Neural cell (in vitro differentiated cells): ENCODE measurements at regions not wholly inside any gene's neighbourhood (a gene's known extent, or its start where the extent isn't known, plus 50 kb on each side); places are given as distances from the start of the nearest gene placed in this dataset.

Source experiments
- H2AFZ ChIP-seq: fragments of 200-600, 300-800 bp; sonication (generic), shearing (Covaris generic); 2 replicates; pipeline ENCODE4 v1.6.0; 2014; ENCODE audit warnings: low read depth, mild to moderate bottlenecking, antibody characterized with exemption, low read length, moderate library complexity
- H3F3A ChIP-seq: fragments of 200-600 bp; shearing (Covaris generic); 2 replicates; pipeline ENCODE4 v1.6.1; 2016; ENCODE audit warnings: mild to moderate bottlenecking, moderate library complexity, mixed read lengths, antibody characterized with exemption, low read length; ENCODE audit not compliant: insufficient read depth, poor library complexity, severe bottlenecking
- H3K27ac ChIP-seq: fragments of 200-600, 300-800 bp; sonication (generic), shearing (Covaris generic); 2 replicates; pipeline ENCODE4 v1.5.1; 2014; ENCODE audit warnings: mild to moderate bottlenecking, low read length, moderate library complexity
- H3K27me3 ChIP-seq: fragments of 300-800, 200-600 bp; sonication (generic), shearing (Covaris generic); 2 replicates; pipeline ENCODE4 v1.6.0; 2014; ENCODE audit warnings: mild to moderate bottlenecking, low read depth, low read length, moderate library complexity; ENCODE audit not compliant: insufficient read depth
- H3K36me3 ChIP-seq: fragments of 300-800, 200-600 bp; sonication (generic), shearing (Covaris generic); 2 replicates; pipeline ENCODE4 v1.5.1; 2014; ENCODE audit warnings: mild to moderate bottlenecking, antibody characterized with exemption, low read length, moderate library complexity; ENCODE audit not compliant: insufficient read depth
- H3K4me2 ChIP-seq: fragments of 300-800, 200-600 bp; sonication (generic), shearing (Covaris generic); 2 replicates; pipeline ENCODE4 v1.6.0; 2014; ENCODE audit warnings: mild to moderate bottlenecking, low read length
- H3K4me3 ChIP-seq: fragments of 300-800, 200-600 bp; sonication (generic), shearing (Covaris generic); 2 replicates; pipeline ENCODE4 v1.5.1; 2014; ENCODE audit warnings: mild to moderate bottlenecking, low read length, moderate library complexity
- H3K79me2 ChIP-seq: fragments of 200-600 bp; shearing (Covaris generic); replicated peaks from 2 replicates; pipeline ENCODE4 v1.6.0; 2014; ENCODE audit warnings: mild to moderate bottlenecking, low read length, moderate library complexity; ENCODE audit not compliant: insufficient read depth
- H3K9ac ChIP-seq: fragments of 300-800, 200-600 bp; sonication (generic), shearing (Covaris generic); 2 replicates; pipeline ENCODE4 v1.6.1; 2016; ENCODE audit warnings: mild to moderate bottlenecking, low read length, mixed read lengths
- H3K9me2 ChIP-seq: fragments of 200-600 bp; shearing (Covaris generic); 2 replicates; pipeline ENCODE4 v1.6.1; 2016; ENCODE audit warnings: mild to moderate bottlenecking, low read length, mixed read lengths; ENCODE audit not compliant: insufficient read depth
- H3K9me3 ChIP-seq: fragments of 200-600, 300-800 bp; sonication (generic), shearing (Covaris generic); 2 replicates; pipeline ENCODE4 v1.6.1; 2016; ENCODE audit warnings: mild to moderate bottlenecking, mixed run types, low read length, moderate library complexity, mixed read lengths
- H4K20me1 ChIP-seq: fragments of 200-600 bp; shearing (Covaris generic); 2 replicates; pipeline ENCODE4 v1.6.1; 2016; ENCODE audit warnings: mild to moderate bottlenecking, mixed run types; ENCODE audit not compliant: insufficient read depth
- EP300 ChIP-seq: fragments of 450-650 bp; conservative IDR thresholded peaks from 2 replicates; pipeline ENCODE4 v1.6.1; 2014; ENCODE audit warnings: antibody characterized with exemption, mild to moderate bottlenecking, moderate library complexity; ENCODE audit not compliant: poor library complexity, severe bottlenecking
- EZH2 ChIP-seq: fragments of 200-600, 300-800 bp; shearing (Covaris generic), sonication (generic); IDR thresholded peaks from 2 replicates; pipeline ENCODE4 v1.6.1; 2014; ENCODE audit warnings: antibody characterized with exemption, low read length, borderline replicate concordance, mild to moderate bottlenecking; ENCODE audit not compliant: insufficient read depth, poor library complexity, severe bottlenecking
- MXI1 ChIP-seq: fragments of 450-650 bp; conservative IDR thresholded peaks from 2 replicates; pipeline ENCODE4 v1.6.1; 2014; ENCODE audit warnings: antibody characterized with exemption, mild to moderate bottlenecking; ENCODE audit not compliant: poor library complexity, severe bottlenecking
- POLR2AphosphoS5 ChIP-seq: IDR thresholded peaks from 2 replicates; pipeline ENCODE4 v1.6.1; 2012
- RAD21 ChIP-seq: fragments of 450-650 bp; conservative IDR thresholded peaks from 2 replicates; pipeline ENCODE4 v1.6.1; 2014; ENCODE audit warnings: antibody characterized with exemption, mild to moderate bottlenecking, moderate library complexity
- SMC3 ChIP-seq: fragments of 450-650 bp; conservative IDR thresholded peaks from 2 replicates; pipeline ENCODE4 v1.6.1; 2014; ENCODE audit warnings: antibody characterized with exemption, mild to moderate bottlenecking, moderate library complexity; ENCODE audit not compliant: poor library complexity
- TAF1 ChIP-seq: IDR thresholded peaks from 2 replicates; pipeline ENCODE4 v1.6.1; 2012; ENCODE audit warnings: low read depth
- TF ChIP-seq, protein P1 (sequence below): IDR thresholded peaks from 2 replicates; pipeline ENCODE4 v1.6.1; 2012; ENCODE audit warnings: borderline replicate concordance
- TF ChIP-seq, protein P2 (sequence below): fragments of 450-650 bp; IDR thresholded peaks from 2 replicates; pipeline ENCODE4 v1.5.1; 2014; ENCODE audit warnings: antibody characterized with exemption, mild to moderate bottlenecking, moderate library complexity; ENCODE audit not compliant: poor library complexity, severe bottlenecking

DNA sequence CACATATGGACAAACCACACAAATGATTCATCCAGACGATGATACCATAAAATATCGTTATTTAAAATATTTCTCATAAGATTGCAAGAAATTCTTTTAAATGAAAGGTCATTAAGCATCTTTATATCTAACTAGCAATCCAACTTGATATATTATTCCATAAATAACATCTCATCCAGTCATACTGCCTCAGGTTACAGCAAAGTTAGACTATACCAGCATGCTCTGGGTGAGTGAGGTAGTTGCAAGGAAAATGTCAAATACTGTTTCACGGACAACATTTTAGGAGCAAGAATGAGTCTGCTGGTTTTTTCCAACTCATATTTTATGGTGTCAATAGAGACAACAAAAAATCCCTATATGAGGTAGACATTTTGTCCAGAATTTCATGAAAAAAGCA, 200.9 kb upstream of the TRPM3 start:
- Histone ChIP-seq H3K36me3 (no peaks in the 10 kb centered on the region), H3K4me3 (no peak overlapping the region), H3F3A (no peaks in the 10 kb centered on the region), H4K20me1 (no peaks in the 10 kb centered on the region), H3K27me3 (no peaks in the 10 kb centered on the region), H3K9ac (no peak overlapping the region), H3K9me2 (no peaks in the 10 kb centered on the region), H3K9me3 (no peaks in the 10 kb centered on the region), H3K79me2 (no peaks in the 10 kb centered on the region), H3K4me2 (no peak overlapping the region), H3K27ac (no peak overlapping the region), H2AFZ (no peak overlapping the region)
- TF ChIP-seq TAF1 (no peak), SMC3 (no peak), MXI1 (no peak)

DNA sequence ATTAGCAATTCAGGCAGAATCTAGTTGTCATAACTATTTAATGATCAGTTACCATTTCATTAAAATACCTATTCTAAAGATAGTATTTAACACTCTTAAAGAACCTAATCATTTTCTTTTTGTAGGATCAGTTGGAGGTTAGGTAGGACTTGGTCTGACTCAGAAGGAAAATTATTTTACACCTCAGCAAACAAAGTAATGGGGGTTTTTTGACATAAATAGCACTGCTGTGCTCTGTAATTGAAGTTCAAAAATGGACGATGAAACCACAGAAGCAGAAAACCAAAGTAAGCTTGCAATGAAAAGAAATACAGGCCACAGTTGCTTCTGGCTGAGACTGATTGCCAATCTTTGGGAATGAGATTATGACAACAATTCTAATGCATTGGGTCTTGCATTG, 187.0 kb upstream of the TRPM3 start:
- Histone ChIP-seq H3K4me2 (peak overlapping the region; percentile 21), H3F3A (no peaks in the 10 kb centered on the region), H4K20me1 (no peaks in the 10 kb centered on the region), H3K27me3 (no peaks in the 10 kb centered on the region), H3K36me3 (no peaks in the 10 kb centered on the region), H3K9ac (no peak overlapping the region), H3K27ac (peak overlapping the region; percentile 3), H3K79me2 (no peaks in the 10 kb centered on the region), H3K9me3 (no peaks in the 10 kb centered on the region), H3K4me3 (peak overlapping the region; percentile 5), H2AFZ (no peak overlapping the region), H3K9me2 (no peaks in the 10 kb centered on the region)
- no peak for TF ChIP-seq MXI1
- TF ChIP-seq, protein P1, sequence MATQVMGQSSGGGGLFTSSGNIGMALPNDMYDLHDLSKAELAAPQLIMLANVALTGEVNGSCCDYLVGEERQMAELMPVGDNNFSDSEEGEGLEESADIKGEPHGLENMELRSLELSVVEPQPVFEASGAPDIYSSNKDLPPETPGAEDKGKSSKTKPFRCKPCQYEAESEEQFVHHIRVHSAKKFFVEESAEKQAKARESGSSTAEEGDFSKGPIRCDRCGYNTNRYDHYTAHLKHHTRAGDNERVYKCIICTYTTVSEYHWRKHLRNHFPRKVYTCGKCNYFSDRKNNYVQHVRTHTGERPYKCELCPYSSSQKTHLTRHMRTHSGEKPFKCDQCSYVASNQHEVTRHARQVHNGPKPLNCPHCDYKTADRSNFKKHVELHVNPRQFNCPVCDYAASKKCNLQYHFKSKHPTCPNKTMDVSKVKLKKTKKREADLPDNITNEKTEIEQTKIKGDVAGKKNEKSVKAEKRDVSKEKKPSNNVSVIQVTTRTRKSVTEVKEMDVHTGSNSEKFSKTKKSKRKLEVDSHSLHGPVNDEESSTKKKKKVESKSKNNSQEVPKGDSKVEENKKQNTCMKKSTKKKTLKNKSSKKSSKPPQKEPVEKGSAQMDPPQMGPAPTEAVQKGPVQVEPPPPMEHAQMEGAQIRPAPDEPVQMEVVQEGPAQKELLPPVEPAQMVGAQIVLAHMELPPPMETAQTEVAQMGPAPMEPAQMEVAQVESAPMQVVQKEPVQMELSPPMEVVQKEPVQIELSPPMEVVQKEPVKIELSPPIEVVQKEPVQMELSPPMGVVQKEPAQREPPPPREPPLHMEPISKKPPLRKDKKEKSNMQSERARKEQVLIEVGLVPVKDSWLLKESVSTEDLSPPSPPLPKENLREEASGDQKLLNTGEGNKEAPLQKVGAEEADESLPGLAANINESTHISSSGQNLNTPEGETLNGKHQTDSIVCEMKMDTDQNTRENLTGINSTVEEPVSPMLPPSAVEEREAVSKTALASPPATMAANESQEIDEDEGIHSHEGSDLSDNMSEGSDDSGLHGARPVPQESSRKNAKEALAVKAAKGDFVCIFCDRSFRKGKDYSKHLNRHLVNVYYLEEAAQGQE = no peak
- TF ChIP-seq, protein P2, sequence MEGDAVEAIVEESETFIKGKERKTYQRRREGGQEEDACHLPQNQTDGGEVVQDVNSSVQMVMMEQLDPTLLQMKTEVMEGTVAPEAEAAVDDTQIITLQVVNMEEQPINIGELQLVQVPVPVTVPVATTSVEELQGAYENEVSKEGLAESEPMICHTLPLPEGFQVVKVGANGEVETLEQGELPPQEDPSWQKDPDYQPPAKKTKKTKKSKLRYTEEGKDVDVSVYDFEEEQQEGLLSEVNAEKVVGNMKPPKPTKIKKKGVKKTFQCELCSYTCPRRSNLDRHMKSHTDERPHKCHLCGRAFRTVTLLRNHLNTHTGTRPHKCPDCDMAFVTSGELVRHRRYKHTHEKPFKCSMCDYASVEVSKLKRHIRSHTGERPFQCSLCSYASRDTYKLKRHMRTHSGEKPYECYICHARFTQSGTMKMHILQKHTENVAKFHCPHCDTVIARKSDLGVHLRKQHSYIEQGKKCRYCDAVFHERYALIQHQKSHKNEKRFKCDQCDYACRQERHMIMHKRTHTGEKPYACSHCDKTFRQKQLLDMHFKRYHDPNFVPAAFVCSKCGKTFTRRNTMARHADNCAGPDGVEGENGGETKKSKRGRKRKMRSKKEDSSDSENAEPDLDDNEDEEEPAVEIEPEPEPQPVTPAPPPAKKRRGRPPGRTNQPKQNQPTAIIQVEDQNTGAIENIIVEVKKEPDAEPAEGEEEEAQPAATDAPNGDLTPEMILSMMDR = no peak
- TF ChIP-seq EZH2 = no peak
- no peak for TF ChIP-seq RAD21
- no peak for TF ChIP-seq POLR2AphosphoS5
- TF ChIP-seq EP300 = no peak
- no peak for TF ChIP-seq SMC3
- TF ChIP-seq TAF1 = no peak

DNA sequence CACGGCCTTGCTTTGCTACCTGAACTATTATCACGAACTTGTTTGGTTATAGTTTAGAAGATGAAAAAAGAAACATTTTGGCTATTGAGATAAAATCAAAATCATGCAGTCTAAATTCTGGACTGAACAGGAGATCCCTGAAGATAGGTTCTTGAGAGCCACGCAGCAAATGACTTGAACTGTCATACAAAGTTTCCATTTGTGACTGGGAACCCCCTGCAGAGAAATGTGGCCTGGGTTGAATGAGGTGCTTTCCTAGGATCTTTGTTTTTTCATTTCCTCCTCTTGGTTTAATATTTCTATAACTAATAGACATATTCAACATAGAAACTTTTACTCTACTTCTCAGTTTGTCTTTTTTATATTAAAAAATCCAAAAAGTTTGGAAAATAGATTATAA, 184.7 kb upstream of the TRPM3 start:
- no peaks in the 10 kb centered on the region for H3K9me3 ChIP-seq
- H3K9me2 ChIP-seq = no peaks in the 10 kb centered on the region
- H3K27me3 ChIP-seq = no peaks in the 10 kb centered on the region
- no peak for TF ChIP-seq RAD21
- no peak for TF ChIP-seq TAF1
- no peak for TF ChIP-seq SMC3
- TF ChIP-seq, protein P2 = no peak
- H3K27ac ChIP-seq = no peak overlapping the region
- H4K20me1 ChIP-seq = no peaks in the 10 kb centered on the region
- H3K4me2 ChIP-seq = no peak overlapping the region
- no peak overlapping the region for H3K9ac ChIP-seq
- no peaks in the 10 kb centered on the region for H3F3A ChIP-seq
- no peak overlapping the region for H2AFZ ChIP-seq
- H3K4me3 ChIP-seq = no peak overlapping the region
- H3K36me3 ChIP-seq = no peaks in the 10 kb centered on the region
- H3K79me2 ChIP-seq = no peaks in the 10 kb centered on the region
